ENCODE measurements at regions not wholly inside any gene's neighbourhood (a gene's known extent, or its start where the extent isn't known, plus 50 kb on each side); places are given as distances from the start of the nearest gene placed in this dataset.

DNA sequence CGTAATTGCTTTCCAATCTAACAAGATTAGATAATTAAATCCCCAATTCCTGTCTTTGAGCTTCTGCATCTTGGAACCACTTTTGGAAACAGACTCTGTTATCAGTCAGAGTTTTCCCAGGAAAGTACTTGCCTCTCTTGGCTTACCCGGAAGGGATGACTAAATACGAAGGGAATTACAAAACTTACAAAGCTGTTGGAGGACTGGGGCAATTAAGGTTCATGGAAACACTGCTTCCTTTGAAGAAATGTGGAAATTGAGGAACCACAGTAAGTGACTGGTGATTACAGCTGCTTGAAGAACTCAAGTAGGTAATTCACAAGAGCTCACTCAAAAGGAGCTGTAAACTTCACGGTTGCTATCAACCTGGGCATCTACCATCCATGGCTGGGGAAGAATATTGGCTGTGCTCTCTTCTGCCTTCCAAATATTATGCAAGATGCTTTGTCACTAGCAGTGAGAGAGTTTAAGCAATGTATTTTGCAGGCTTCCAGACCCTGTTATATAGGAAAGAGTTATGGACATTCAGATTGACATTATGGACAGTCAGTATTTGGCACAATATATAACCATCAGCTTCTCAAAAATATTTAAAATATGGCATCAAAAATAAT lies 104.6 kb upstream of the MAN2A1 start:
- ATAC-seq = no peak
- Histone ChIP-seq H3K4me3 (replicated peaks in 1 of 2; ENCODE audit: low read depth in 1 of 2, low read length in 2 of 2) (no peak overlapping the region), H3K36me3 (ENCODE audit: control insufficient read depth in 1 of 2, insufficient read depth in 2 of 2, low read length in 2 of 2) (no peaks in the 10 kb centered on the region), H4K20me1 (ENCODE audit: insufficient read depth) (no peaks in the 10 kb centered on the region), H3K9me3 (ENCODE audit: control insufficient read depth in 1 of 2, insufficient read depth in 1 of 2, low read depth in 1 of 2, low read length in 2 of 2) (no peaks in the 10 kb centered on the region), H2AFZ (ENCODE audit: low read depth, low read length, poor library complexity, severe bottlenecking) (no peak overlapping the region), H3K9me2 (ENCODE audit: insufficient read depth) (no peaks in the 10 kb centered on the region), H3K27me3 (ENCODE audit: insufficient read depth, low read length) (peaks cover 6% of the 10 kb centered on the region; the same call in 1 of the 2 replicates), H3K4me2 (ENCODE audit: low read length) (no peak overlapping the region), H3K4me1 (ENCODE audit: control insufficient read depth in 1 of 2, insufficient read depth in 2 of 2, low read length in 2 of 2) (no peaks in the 10 kb centered on the region), H3K27ac (ENCODE audit: low read depth, low read length) (no peak overlapping the region), H3K9ac (ENCODE audit: low read length) (no peak overlapping the region), H3K79me2 (ENCODE audit: insufficient read depth, low read length) (no peaks in the 10 kb centered on the region)
- ChIA-PET POLR2A (no interaction called here), RAD21 (ENCODE audit: low non-redundant PET in 1 of 2, low total read pairs in 2 of 2, uncharacterized antibody in 2 of 2, unreplicated experiment in 2 of 2) (no interaction called here), CTCF (no interaction called here)
- DNase-seq (ENCODE audit: low read depth, low spot score) = no peak
- intact Hi-C loops (cut with micrococcal nuclease) = no loop called here
- BruUV-seq (replicated peaks) = no TSS peak
- TF ChIP-seq, protein P1, sequence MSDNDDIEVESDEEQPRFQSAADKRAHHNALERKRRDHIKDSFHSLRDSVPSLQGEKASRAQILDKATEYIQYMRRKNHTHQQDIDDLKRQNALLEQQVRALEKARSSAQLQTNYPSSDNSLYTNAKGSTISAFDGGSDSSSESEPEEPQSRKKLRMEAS (IDR thresholded peaks at IDR 0.05) = no peak
- no peak for TF ChIP-seq ZNF274 (IDR thresholded peaks at IDR 0.05; ENCODE audit: low read depth, low read length)

DNA sequence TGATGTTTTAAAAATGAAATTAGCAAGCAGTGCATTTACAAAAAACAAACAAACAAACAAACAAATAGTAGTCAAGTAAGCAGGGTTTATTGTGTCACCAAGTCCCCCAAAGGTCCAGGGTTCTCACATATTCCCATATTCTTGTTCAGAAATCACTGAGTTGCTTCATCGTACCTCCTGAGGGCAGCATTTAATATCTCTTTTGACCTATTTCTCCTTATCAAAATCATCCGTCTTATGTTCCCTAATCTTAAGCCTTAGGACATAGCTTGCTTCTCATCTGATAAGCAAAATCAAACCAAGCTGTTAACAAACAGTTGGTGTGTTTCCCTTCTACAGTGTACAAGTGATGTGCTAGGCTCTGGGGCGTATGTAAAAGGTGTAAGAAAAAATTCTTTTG lies 109.5 kb upstream of the MAN2A1 start:
- CTCF ChIA-PET = no interaction called here
- H3K27ac ChIP-seq (ENCODE audit: low read depth, low read length) = no peak overlapping the region

More for the DNA sequence above, 109.5 kb upstream of the MAN2A1 start:
- ChIA-PET RAD21 (ENCODE audit: low non-redundant PET in 1 of 2, low total read pairs in 2 of 2, uncharacterized antibody in 2 of 2, unreplicated experiment in 2 of 2) (no interaction called here), POLR2A (no interaction called here)
- no peak for ATAC-seq
- H3K4me3 ChIP-seq (replicated peaks in 1 of 2; ENCODE audit: low read depth in 1 of 2, low read length in 2 of 2) = no peak overlapping the region
- TF ChIP-seq FOSL1 (IDR thresholded peaks at IDR 0.05; ENCODE audit: low read depth) = no peak
- TF ChIP-seq SIN3A (IDR thresholded peaks at IDR 0.05; ENCODE audit: low read depth) = no peak
- TF ChIP-seq ELF1 (IDR thresholded peaks at IDR 0.05; ENCODE audit: borderline replicate concordance, low read depth) = no peak
- no peak for TF ChIP-seq ZNF274 (IDR thresholded peaks at IDR 0.05; ENCODE audit: low read depth, low read length)
- no peak overlapping the region for H2AFZ ChIP-seq (ENCODE audit: low read depth, low read length, poor library complexity, severe bottlenecking)
- no peak overlapping the region for H3K4me2 ChIP-seq (ENCODE audit: low read length)
- H3K27me3 ChIP-seq (ENCODE audit: insufficient read depth, low read length) = peaks cover 5% of the 10 kb centered on the region; the same call in 1 of the 2 replicates
- BruUV-seq (replicated peaks) = no TSS peak
- no peaks in the 10 kb centered on the region for H3K79me2 ChIP-seq (ENCODE audit: insufficient read depth, low read length)
- H4K20me1 ChIP-seq (ENCODE audit: insufficient read depth) = no peaks in the 10 kb centered on the region
- H3K36me3 ChIP-seq (ENCODE audit: control insufficient read depth in 1 of 2, insufficient read depth in 2 of 2, low read length in 2 of 2) = no peaks in the 10 kb centered on the region
- no peaks in the 10 kb centered on the region for H3K9me2 ChIP-seq (ENCODE audit: insufficient read depth)
- no peak for DNase-seq (ENCODE audit: low read depth, low spot score)
- H3K9me3 ChIP-seq (ENCODE audit: control insufficient read depth in 1 of 2, insufficient read depth in 1 of 2, low read depth in 1 of 2, low read length in 2 of 2) = no peaks in the 10 kb centered on the region
- no peaks in the 10 kb centered on the region for H3K4me1 ChIP-seq (ENCODE audit: control insufficient read depth in 1 of 2, insufficient read depth in 2 of 2, low read length in 2 of 2)
- intact Hi-C loops (cut with micrococcal nuclease) = no loop called here
- H3K9ac ChIP-seq (ENCODE audit: low read length) = no peak overlapping the region

All from HCT116 (cell line).